ENCODE measurements at regions not wholly inside any gene's neighbourhood (a gene's known extent, or its start where the extent isn't known, plus 50 kb on each side); places are given as distances from the start of the nearest gene placed in this dataset.
"Not testable (repeated sequence)": the region's sequence is repeated elsewhere in the genome, so short reads cannot be mapped to it uniquely, and the experiment has no call there.

DNA sequence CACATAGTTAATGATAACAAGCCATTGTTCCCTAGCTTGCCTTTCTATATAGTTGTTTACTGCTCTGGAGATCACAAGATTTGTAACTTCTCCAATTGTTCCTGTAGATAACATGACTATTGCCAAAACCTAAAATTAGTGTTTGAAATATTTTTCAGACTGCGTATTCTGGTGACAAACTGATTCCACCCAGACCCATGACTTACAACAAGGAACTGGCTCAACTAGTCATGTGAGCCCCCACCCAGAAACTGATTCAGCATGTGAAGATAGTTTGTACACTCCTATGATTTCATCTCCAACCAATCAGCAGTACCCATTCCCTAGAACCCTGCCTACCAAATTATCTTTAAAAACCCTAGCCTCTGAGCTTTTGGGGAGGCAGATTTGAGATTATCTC is 131.4 kb upstream of the BCL9 start:
- intact Hi-C loops (cut with DNase I), result no loop called here
- H3K4me1 ChIP-seq, result no peaks in the 10 kb centered on the region
- H3K9me3 ChIP-seq, result no peaks in the 10 kb centered on the region
- H3K27me3 ChIP-seq, result no peaks in the 10 kb centered on the region
- no peak for DNase-seq (ENCODE audit: extremely low spot score in 2 of 2)
- TF ChIP-seq, protein P1, sequence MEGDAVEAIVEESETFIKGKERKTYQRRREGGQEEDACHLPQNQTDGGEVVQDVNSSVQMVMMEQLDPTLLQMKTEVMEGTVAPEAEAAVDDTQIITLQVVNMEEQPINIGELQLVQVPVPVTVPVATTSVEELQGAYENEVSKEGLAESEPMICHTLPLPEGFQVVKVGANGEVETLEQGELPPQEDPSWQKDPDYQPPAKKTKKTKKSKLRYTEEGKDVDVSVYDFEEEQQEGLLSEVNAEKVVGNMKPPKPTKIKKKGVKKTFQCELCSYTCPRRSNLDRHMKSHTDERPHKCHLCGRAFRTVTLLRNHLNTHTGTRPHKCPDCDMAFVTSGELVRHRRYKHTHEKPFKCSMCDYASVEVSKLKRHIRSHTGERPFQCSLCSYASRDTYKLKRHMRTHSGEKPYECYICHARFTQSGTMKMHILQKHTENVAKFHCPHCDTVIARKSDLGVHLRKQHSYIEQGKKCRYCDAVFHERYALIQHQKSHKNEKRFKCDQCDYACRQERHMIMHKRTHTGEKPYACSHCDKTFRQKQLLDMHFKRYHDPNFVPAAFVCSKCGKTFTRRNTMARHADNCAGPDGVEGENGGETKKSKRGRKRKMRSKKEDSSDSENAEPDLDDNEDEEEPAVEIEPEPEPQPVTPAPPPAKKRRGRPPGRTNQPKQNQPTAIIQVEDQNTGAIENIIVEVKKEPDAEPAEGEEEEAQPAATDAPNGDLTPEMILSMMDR (IDR thresholded peaks at IDR 0.05), result no peak
- no peak for TF ChIP-seq POLR2A (IDR thresholded peaks at IDR 0.05)
- H3K4me3 ChIP-seq, result no peak overlapping the region
- H3K36me3 ChIP-seq, result no peaks in the 10 kb centered on the region
- H3K27ac ChIP-seq, result no peak overlapping the region

DNA sequence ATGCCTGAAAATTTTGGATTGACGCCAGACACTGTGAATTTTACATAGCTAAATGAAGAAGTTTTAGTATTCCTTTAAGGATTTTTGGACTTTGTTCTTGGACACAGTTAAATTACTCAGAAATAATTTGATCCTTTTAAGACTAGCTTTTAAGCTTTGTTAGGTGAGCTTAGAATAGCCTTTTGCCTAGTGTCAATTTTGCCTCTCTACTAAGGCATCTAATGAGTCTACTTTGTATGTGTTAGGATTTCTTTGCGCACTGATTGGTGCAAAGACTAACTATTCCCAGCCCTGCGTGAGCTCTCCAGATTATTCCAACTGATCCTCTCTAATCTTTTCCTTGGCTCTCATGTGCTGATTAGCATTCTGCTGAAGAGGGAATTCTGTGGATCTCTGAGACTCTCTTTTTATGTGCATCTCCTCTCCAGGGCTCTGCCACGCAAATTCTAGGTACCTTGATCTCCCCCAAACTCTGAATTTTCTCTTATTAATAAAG is 128.1 kb upstream of the BCL9 start:
- TF ChIP-seq POLR2AphosphoS5 (IDR thresholded peaks at IDR 0.05; ENCODE audit: insufficient read depth in 1 of 2, low read depth in 1 of 2) (no peak), POLR2A (IDR thresholded peaks at IDR 0.05) (no peak)
- TF ChIP-seq, protein P1 (IDR thresholded peaks at IDR 0.05), result no peak
- Histone ChIP-seq H3K27ac (no peak overlapping the region), H3K9me3 (no peaks in the 10 kb centered on the region), H3K4me1 (no peaks in the 10 kb centered on the region), H3K4me3 (no peak overlapping the region), H3K36me3 (no peaks in the 10 kb centered on the region), H3K27me3 (no peaks in the 10 kb centered on the region)
- no peak for DNase-seq (ENCODE audit: extremely low spot score in 2 of 2)
- intact Hi-C loops (cut with DNase I), result no loop called here

DNA sequence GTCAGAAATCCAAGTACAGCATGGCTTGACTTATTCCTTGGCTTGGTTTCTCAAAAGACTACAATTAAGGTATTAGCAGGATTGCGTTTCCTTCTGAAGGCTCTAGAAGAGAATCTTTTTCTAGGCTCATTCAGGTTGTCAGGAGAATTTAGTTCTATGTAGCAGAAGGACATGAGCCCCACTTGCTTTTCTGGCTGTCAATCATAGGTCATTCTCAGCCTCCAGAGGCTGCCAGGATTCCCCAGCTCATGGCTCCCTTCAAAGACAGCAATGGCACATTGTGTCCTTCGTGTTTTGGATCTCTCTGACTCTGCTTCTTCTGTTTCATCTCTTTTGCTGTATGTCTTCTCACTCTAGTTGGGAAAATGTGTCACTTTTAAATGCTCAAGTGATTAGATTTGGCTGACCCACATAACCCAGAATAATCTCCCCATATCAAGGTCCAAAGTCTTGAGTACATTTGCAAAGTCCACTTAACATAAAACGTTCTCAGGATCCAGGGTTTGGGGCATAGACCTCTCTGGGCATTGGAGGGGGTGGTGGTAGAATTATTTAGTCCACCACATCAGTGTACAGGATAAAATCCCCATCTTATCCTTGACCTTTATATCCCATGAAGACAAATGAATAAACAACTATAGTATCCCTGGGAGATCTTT is 126.7 kb upstream of the BCL9 start:
- no peaks in the 10 kb centered on the region for H3K9me3 ChIP-seq
- H3K27ac ChIP-seq, result no peak overlapping the region
- H3K27me3 ChIP-seq, result no peaks in the 10 kb centered on the region
- intact Hi-C loops (cut with DNase I), result no loop called here
- no peak overlapping the region for H3K4me3 ChIP-seq
- no peaks in the 10 kb centered on the region for H3K4me1 ChIP-seq
- TF ChIP-seq, protein P1 (IDR thresholded peaks at IDR 0.05), result no peak
- TF ChIP-seq POLR2A (IDR thresholded peaks at IDR 0.05), result no peak
- no peak for TF ChIP-seq POLR2AphosphoS5 (IDR thresholded peaks at IDR 0.05; ENCODE audit: insufficient read depth in 1 of 2, low read depth in 1 of 2)
- DNase-seq (ENCODE audit: extremely low spot score in 2 of 2), result no peak
- H3K36me3 ChIP-seq, result no peaks in the 10 kb centered on the region

DNA sequence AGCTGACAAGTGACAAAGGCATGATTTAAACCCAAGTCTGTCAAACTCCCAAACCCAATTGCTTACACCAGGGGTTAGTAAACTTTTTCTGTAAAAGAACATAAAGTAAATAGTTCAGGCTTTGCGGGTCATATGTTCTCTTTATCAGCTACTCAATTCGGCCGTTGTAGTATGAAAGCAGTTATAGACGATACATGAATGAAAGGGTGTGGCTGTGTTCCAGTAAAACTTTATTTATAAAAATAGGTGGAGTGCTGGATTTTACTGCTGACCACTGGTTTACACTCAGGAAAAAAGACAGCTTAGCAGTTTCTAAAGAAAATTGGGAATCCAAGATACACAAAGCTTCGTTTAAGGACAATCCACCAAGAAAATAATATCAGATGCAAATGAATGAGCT is 124.3 kb upstream of the BCL9 start:
- Histone ChIP-seq H3K27ac (no peak overlapping the region), H3K9me3 (no peaks in the 10 kb centered on the region), H3K4me1 (no peaks in the 10 kb centered on the region), H3K4me3 (no peak overlapping the region), H3K27me3 (no peaks in the 10 kb centered on the region), H3K36me3 (no peaks in the 10 kb centered on the region)
- intact Hi-C loops (cut with DNase I), result no loop called here
- no peak for DNase-seq (ENCODE audit: extremely low spot score in 2 of 2)
- TF ChIP-seq, protein P1 (IDR thresholded peaks at IDR 0.05), result no peak
- TF ChIP-seq POLR2A (IDR thresholded peaks at IDR 0.05) (no peak), POLR2AphosphoS5 (IDR thresholded peaks at IDR 0.05; ENCODE audit: insufficient read depth in 1 of 2, low read depth in 1 of 2) (no peak)

DNA sequence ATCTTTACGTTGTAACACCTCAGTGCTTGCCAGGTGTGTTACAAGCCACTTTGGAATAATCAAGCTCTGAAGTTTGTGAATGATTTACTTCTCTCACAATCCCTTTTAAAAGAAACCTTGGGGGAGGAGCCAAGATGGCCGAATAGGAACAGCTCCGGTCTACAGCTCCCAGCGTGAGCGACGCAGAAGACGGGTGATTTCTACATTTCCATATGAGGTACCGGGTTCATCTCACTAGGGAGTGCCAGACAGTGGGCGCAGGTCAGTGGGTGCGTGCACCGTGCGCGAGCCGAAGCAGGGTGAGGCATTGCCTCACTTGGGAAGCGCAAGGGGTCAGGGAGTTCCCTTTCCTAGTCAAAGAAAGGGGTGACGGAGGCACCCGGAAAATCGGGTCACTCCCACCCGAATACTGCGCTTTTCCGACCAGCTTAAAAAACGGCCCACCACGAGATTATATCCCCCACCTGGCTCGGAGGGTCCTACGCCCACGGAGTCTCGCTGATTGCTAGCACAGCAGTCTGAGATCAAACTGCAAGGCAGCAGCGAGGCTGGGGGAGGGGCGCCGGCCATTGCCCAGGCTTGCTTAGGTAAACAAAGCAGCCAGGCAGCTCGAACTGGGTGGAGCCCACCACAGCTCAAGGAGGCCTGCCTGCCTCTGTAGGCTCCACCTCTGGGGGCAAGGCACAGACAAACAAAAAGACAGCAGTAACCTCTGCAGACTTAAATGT is 118.0 kb upstream of the BCL9 start:
- H3K27me3 ChIP-seq; H3K4me3 ChIP-seq; H3K4me1 ChIP-seq; H3K27ac ChIP-seq; H3K36me3 ChIP-seq; H3K9me3 ChIP-seq; intact Hi-C loops (cut with DNase I); DNase-seq (ENCODE audit: extremely low spot score in 2 of 2): not testable (repeated sequence)

All from vagina (tissue), 2 donors.